Neural crest cell (in vitro differentiated cells): ENCODE measurements at regions not wholly inside any gene's neighbourhood (a gene's known extent, or its start where the extent isn't known, plus 50 kb on each side); places are given as distances from the start of the nearest gene placed in this dataset.
"Not testable (repeated sequence)": the region's sequence is repeated elsewhere in the genome, so short reads cannot be mapped to it uniquely, and the experiment has no call there.

Experiments
- DNase-seq: peaks from one replicate; pipeline ENCODE4 v3.0.0; 2021; ENCODE audit warnings: low read depth, mixed read lengths, low spot score
- H3K27ac Mint-ChIP-seq: one replicate; pipeline ENCODE4 v1.8.0; 2021; ENCODE audit warnings: mild to moderate bottlenecking, mixed read lengths; ENCODE audit not compliant: unreplicated experiment
- H3K27me3 Mint-ChIP-seq: 2 replicates; pipeline ENCODE4 v1.8.0; 2021; ENCODE audit warnings: low read depth, mild to moderate bottlenecking, mixed read lengths
- H3K36me3 Mint-ChIP-seq: 2 replicates; pipeline ENCODE4 v1.8.0; 2021; ENCODE audit warnings: low read depth, mild to moderate bottlenecking, mixed read lengths
- H3K4me1 Mint-ChIP-seq: 2 replicates; pipeline ENCODE4 v1.8.0; 2021; ENCODE audit warnings: mixed read lengths
- H3K4me3 Mint-ChIP-seq: one replicate; pipeline ENCODE4 v1.8.0; 2021; ENCODE audit warnings: mild to moderate bottlenecking, mixed read lengths
- H3K9me3 Mint-ChIP-seq: 2 replicates; pipeline ENCODE4 v1.8.0; 2021; ENCODE audit warnings: mixed read lengths
- CTCF ChIP-seq: fragments of 200-600 bp; sonication (generic); conservative IDR thresholded peaks from 2 replicates; pipeline ENCODE4 v1.5.0; 2021; ENCODE audit warnings: antibody characterized with exemption, mild to moderate bottlenecking

GRCh38 chr2:131658769-131659131 is 131.1 kb downstream of the CCDC74A start:
- H3K9me3 Mint-ChIP-seq, result no peaks in the 10 kb centered on the region
- no peak for TF ChIP-seq CTCF
- no peaks in the 10 kb centered on the region for H3K36me3 Mint-ChIP-seq
- peaks cover 10% of the 10 kb centered on the region for H3K27me3 Mint-ChIP-seq
- no peak overlapping the region for H3K27ac Mint-ChIP-seq
- no peak overlapping the region for H3K4me3 Mint-ChIP-seq
- peaks cover 3% of the 10 kb centered on the region for H3K4me1 Mint-ChIP-seq
- DNase-seq, result no peak

GRCh38 chr2:131659168-131659572 is 131.5 kb downstream of the CCDC74A start:
- no peaks in the 10 kb centered on the region for H3K9me3 Mint-ChIP-seq
- no peak for DNase-seq
- no peaks in the 10 kb centered on the region for H3K36me3 Mint-ChIP-seq
- peaks cover 8% of the 10 kb centered on the region for H3K27me3 Mint-ChIP-seq
- no peak for TF ChIP-seq CTCF
- H3K4me3 Mint-ChIP-seq, result no peak overlapping the region
- H3K27ac Mint-ChIP-seq, result no peak overlapping the region
- peaks cover 3% of the 10 kb centered on the region for H3K4me1 Mint-ChIP-seq

GRCh38 chr2:131661101-131661782 is 133.6 kb downstream of the CCDC74A start:
- H3K36me3 Mint-ChIP-seq, H3K4me1 Mint-ChIP-seq, H3K4me3 Mint-ChIP-seq, H3K27ac Mint-ChIP-seq, DNase-seq, H3K9me3 Mint-ChIP-seq, H3K27me3 Mint-ChIP-seq: not testable (repeated sequence)

GRCh38 chr2:131661884-131662535 is 134.3 kb downstream of the CCDC74A start:
- not testable (repeated sequence) for H3K9me3 Mint-ChIP-seq, H3K36me3 Mint-ChIP-seq, DNase-seq, H3K27me3 Mint-ChIP-seq, H3K4me1 Mint-ChIP-seq, H3K4me3 Mint-ChIP-seq, H3K27ac Mint-ChIP-seq

- H3K4me3 Mint-ChIP-seq, H3K9me3 Mint-ChIP-seq, H3K36me3 Mint-ChIP-seq, DNase-seq, H3K27me3 Mint-ChIP-seq, H3K4me1 Mint-ChIP-seq, H3K27ac Mint-ChIP-seq: not testable (repeated sequence)
These were observed 135.8 kb downstream of the CCDC74A start for GRCh38 chr2:131663501-131663900.

- H3K9me3 Mint-ChIP-seq, H3K27me3 Mint-ChIP-seq, H3K27ac Mint-ChIP-seq, DNase-seq, H3K4me1 Mint-ChIP-seq, H3K36me3 Mint-ChIP-seq, H3K4me3 Mint-ChIP-seq: not testable (repeated sequence)
These were observed 138.0 kb downstream of the CCDC74A start for GRCh38 chr2:131665716-131666115.

- Mint-ChIP-seq H3K27me3 (peaks cover 11% of the 10 kb centered on the region), H3K27ac (peak overlapping the region; percentile 68)
- H3K4me3 Mint-ChIP-seq, DNase-seq, H3K9me3 Mint-ChIP-seq, H3K36me3 Mint-ChIP-seq, H3K4me1 Mint-ChIP-seq: not testable (repeated sequence)
These were observed 141.3 kb downstream of the CCDC74A start for GRCh38 chr2:131668794-131669540.

- H3K4me3 Mint-ChIP-seq, H3K36me3 Mint-ChIP-seq, H3K4me1 Mint-ChIP-seq, DNase-seq, H3K27ac Mint-ChIP-seq, H3K9me3 Mint-ChIP-seq: not testable (repeated sequence)
- peaks cover 33% of the 10 kb centered on the region for H3K27me3 Mint-ChIP-seq
These were observed 144.3 kb downstream of the CCDC74A start for GRCh38 chr2:131671841-131672470.
